AG04450 (cell line): ENCODE measurements at regions not wholly inside any gene's neighbourhood (a gene's known extent, or its start where the extent isn't known, plus 50 kb on each side); places are given as distances from the start of the nearest gene placed in this dataset.
A peak's percentile ranks its signal among the peaks of the same experiment; 100 is the strongest.

ENCODE experiments used
- CTCF ChIA-PET: fragments of 300-600, 350-600 bp; formaldehyde crosslinking; extraction: SDS; loops from one replicate; lab custom pipeline; 2022; ENCODE audit warnings: antibody characterized with exemption, inconsistent platforms; lab: Charles Lee
- POLR2A ChIA-PET: fragments of 350-600 bp; formaldehyde crosslinking; extraction: SDS; loops from one replicate; lab custom pipeline; 2021; ENCODE audit warnings: antibody characterized with exemption, inconsistent platforms; lab: Yijun Ruan, JAX
- DNase-seq: peaks from one replicate; pipeline ENCODE4 v3.0.0-alpha.2; 2011; ENCODE audit warnings: low read depth, low spot score
- H3K27ac ChIP-seq: one replicate; pipeline ENCODE4 v1.5.1; 2012; ENCODE audit warnings: low read depth, low read length, control low read depth
- H3K27me3 ChIP-seq: one replicate; pipeline ENCODE4 v1.6.0; 2012; ENCODE audit warnings: low read length; ENCODE audit not compliant: control insufficient read depth, insufficient read depth
- H3K4me3 ChIP-seq: 2 replicates; pipeline ENCODE4 v1.5.1; 2011; ENCODE audit warnings: mild to moderate bottlenecking, low read depth, low read length, control low read depth
- H3K9me3 ChIP-seq: 2 replicates; pipeline ENCODE4 v1.5.1; 2012; ENCODE audit warnings: low read length; ENCODE audit not compliant: control insufficient read depth, insufficient read depth
- CTCF ChIP-seq: IDR thresholded peaks from 2 replicates; pipeline ENCODE4 v1.5.1; 2011; ENCODE audit warnings: low read depth, low read length, control low read depth, inconsistent platforms

GRCh38 chr9:4381744-4382143 lies 81.9 kb upstream of the GLIS3 start:
- no peak overlapping the region for H3K4me3 ChIP-seq
- no peak for DNase-seq
- no peak for TF ChIP-seq CTCF
- H3K27ac ChIP-seq, result no peak overlapping the region
- H3K9me3 ChIP-seq, result no peaks in the 10 kb centered on the region
- peaks cover 14% of the 10 kb centered on the region for H3K27me3 ChIP-seq
- POLR2A ChIA-PET, result no interaction called here
- CTCF ChIA-PET, result no interaction called here

GRCh38 chr9:4380406-4380805 lies 80.5 kb upstream of the GLIS3 start:
- Histone ChIP-seq H3K27ac (no peak overlapping the region), H3K27me3 (peaks cover 14% of the 10 kb centered on the region), H3K9me3 (no peaks in the 10 kb centered on the region), H3K4me3 (no peak overlapping the region)
- CTCF ChIA-PET, result no interaction called here
- DNase-seq, result no peak
- POLR2A ChIA-PET, result no interaction called here
- no peak for TF ChIP-seq CTCF

GRCh38 chr9:4375424-4376200 lies 75.7 kb upstream of the GLIS3 start:
- TF ChIP-seq CTCF, result peak; percentile 60
- Histone ChIP-seq H3K27ac (no peak overlapping the region), H3K4me3 (no peak overlapping the region), H3K9me3 (no peaks in the 10 kb centered on the region), H3K27me3 (peaks cover 10% of the 10 kb centered on the region)
- ChIA-PET CTCF (interaction anchor here (0.6 to 4.4 kb wide), 11 partner anchors 9 to 1522 kb away, joined by 3 to 27 read pairs (median 3); no protein-coding TSS in a partner anchor), POLR2A (no interaction called here)
- peak; percentile 27 for DNase-seq

GRCh38 chr9:4371108-4371507 lies 71.2 kb upstream of the GLIS3 start:
- Histone ChIP-seq H3K4me3 (no peak overlapping the region), H3K27me3 (no peaks in the 10 kb centered on the region), H3K27ac (no peak overlapping the region), H3K9me3 (no peaks in the 10 kb centered on the region)
- DNase-seq, result peak; percentile 47
- no peak for TF ChIP-seq CTCF
- ChIA-PET POLR2A (no interaction called here), CTCF (interaction anchor here (0.6 to 1.2 kb wide), 3 partner anchors 53 to 1511 kb away, joined by 3 to 4 read pairs (median 3); no protein-coding TSS in a partner anchor)

GRCh38 chr9:4370501-4370900 lies 70.6 kb upstream of the GLIS3 start:
- H3K27ac ChIP-seq, result no peak overlapping the region
- no peaks in the 10 kb centered on the region for H3K9me3 ChIP-seq
- no peak overlapping the region for H3K4me3 ChIP-seq
- no peak for TF ChIP-seq CTCF
- ChIA-PET POLR2A (no interaction called here), CTCF (interaction anchor here (0.5 to 1.2 kb wide), 4 partner anchors 52 to 1510 kb away, joined by 3 to 4 read pairs (median 4); no protein-coding TSS in a partner anchor)
- no peak for DNase-seq
- no peaks in the 10 kb centered on the region for H3K27me3 ChIP-seq
